Neuronal stem cell (in vitro differentiated cells): ENCODE measurements at regions not wholly inside any gene's neighbourhood (a gene's known extent, or its start where the extent isn't known, plus 50 kb on each side); places are given as distances from the start of the nearest gene placed in this dataset.

ENCODE experiments used
- DNase-seq: peaks from one replicate; pipeline ENCODE4 v3.0.0-alpha.2; 2013; ENCODE audit warnings: low spot score
- H2AFZ ChIP-seq: one replicate; pipeline ENCODE4 v1.6.1; 2013; ENCODE audit warnings: mild to moderate bottlenecking, low read length, inconsistent platforms
- H2AK5ac ChIP-seq: 2 replicates; pipeline ENCODE4 v1.6.1; 2013; ENCODE audit warnings: low read depth, mild to moderate bottlenecking, inconsistent platforms, low read length, moderate library complexity, mixed read lengths
- H2BK120ac ChIP-seq: 2 replicates; pipeline ENCODE4 v1.6.1; 2013; ENCODE audit warnings: low read depth, mild to moderate bottlenecking, inconsistent platforms, low read length, moderate library complexity, mixed read lengths
- H2BK12ac ChIP-seq: one replicate; pipeline ENCODE4 v1.6.1; 2013; ENCODE audit warnings: low read length, inconsistent platforms
- H2BK15ac ChIP-seq: 2 replicates; pipeline ENCODE4 v1.6.1; 2013; ENCODE audit warnings: mild to moderate bottlenecking, low read length, inconsistent platforms, mixed read lengths
- H2BK5ac ChIP-seq: one replicate; pipeline ENCODE4 v1.6.1; 2013; ENCODE audit warnings: inconsistent platforms, mild to moderate bottlenecking, low read length, moderate library complexity
- H3K14ac ChIP-seq: one replicate; pipeline ENCODE4 v1.6.1; 2013; ENCODE audit warnings: low read length, inconsistent platforms
- H3K18ac ChIP-seq: 2 replicates; pipeline ENCODE4 v1.6.1; 2013; ENCODE audit warnings: low read length, inconsistent platforms
- H3K23ac ChIP-seq: 2 replicates; pipeline ENCODE4 v1.6.1; 2013; ENCODE audit warnings: low read depth, mild to moderate bottlenecking, mixed read lengths, low read length, inconsistent platforms; ENCODE audit not compliant: poor library complexity
- H3K27ac ChIP-seq: replicated peaks from 3 replicates; pipeline ENCODE4 v1.5.1; 2013; ENCODE audit warnings: low read length, inconsistent platforms
- H3K27me3 ChIP-seq, 3 experiments: 2 replicates each; pipeline ENCODE4 v1.6.1; 2013; ENCODE audit warnings: low read length in 3 of 3, mild to moderate bottlenecking in 2 of 3, inconsistent platforms in 1 of 3, low read depth in 1 of 3, mixed read lengths in 1 of 3, moderate library complexity in 1 of 3; ENCODE audit not compliant: control insufficient read depth in 3 of 3, insufficient read depth in 3 of 3
- H3K36me3 ChIP-seq, 2 donors: replicated peaks in 1 of 2; 2 replicates each; pipeline ENCODE4 v1.6.1; 2013; ENCODE audit warnings: low read length in 2 of 2; ENCODE audit not compliant: control insufficient read depth in 2 of 2, insufficient read depth in 2 of 2
- H3K4ac ChIP-seq: 2 replicates; pipeline ENCODE4 v1.6.1; 2013; ENCODE audit warnings: inconsistent platforms, mild to moderate bottlenecking, low read length, moderate library complexity
- H3K4me1 ChIP-seq, 2 donors: 1 replicate in 1 of 2; 2 replicates in 1 of 2; pipeline ENCODE4 v1.6.1; 2013; ENCODE audit warnings: low read length in 2 of 2, low read depth in 1 of 2; ENCODE audit not compliant: control insufficient read depth in 2 of 2, insufficient read depth in 1 of 2
- H3K4me2 ChIP-seq: one replicate; pipeline ENCODE4 v1.6.1; 2013; ENCODE audit warnings: mild to moderate bottlenecking, low read length, inconsistent platforms; ENCODE audit not compliant: insufficient read depth, poor library complexity, severe bottlenecking
- H3K4me3 ChIP-seq, 2 donors: 2 replicates each; pipeline ENCODE4 v1.5.1; 2013; ENCODE audit warnings: low read length in 2 of 2, mild to moderate bottlenecking in 2 of 2, inconsistent platforms in 1 of 2, moderate library complexity in 1 of 2
- H3K79me1 ChIP-seq: one replicate; pipeline ENCODE4 v1.6.1; 2013; ENCODE audit warnings: low read depth, mild to moderate bottlenecking, inconsistent platforms, low read length, moderate library complexity
- H3K9ac ChIP-seq: one replicate; pipeline ENCODE4 v1.6.1; 2013; ENCODE audit warnings: mild to moderate bottlenecking, low read depth, low read length, inconsistent platforms; ENCODE audit not compliant: poor library complexity
- H3K9me3 ChIP-seq, 2 donors: replicated peaks in 1 of 2; 2 replicates each; pipeline versions ENCODE3 to v1.6.1; 2013; ENCODE audit warnings: low read length in 2 of 2, mild to moderate bottlenecking in 2 of 2, inconsistent platforms in 1 of 2, low read depth in 1 of 2, mixed read lengths in 1 of 2, moderate library complexity in 1 of 2; ENCODE audit not compliant: control insufficient read depth in 2 of 2, insufficient read depth in 1 of 2
- H4K8ac ChIP-seq: one replicate; pipeline ENCODE4 v1.6.1; 2013; ENCODE audit warnings: low read depth, mild to moderate bottlenecking, inconsistent platforms, low read length, moderate library complexity
- H4K91ac ChIP-seq: one replicate; pipeline ENCODE4 v1.6.1; 2013; ENCODE audit warnings: low read length, low read depth, mild to moderate bottlenecking, inconsistent platforms; ENCODE audit not compliant: poor library complexity
- WGBS, 2 donors: extraction: QIAGEN DNeasy Blood & Tissue Kit; methylation state at CpG; one replicate each; pipeline ENCODE4 v1.1.7; 2013; ENCODE audit warnings: missing lambda C conversion rate in 2 of 2, mixed read lengths in 1 of 2; ENCODE audit not compliant: insufficient read length in 2 of 2, insufficient replicate concordance in 1 of 2; ENCODE audit errors: extremely low coverage in 2 of 2; 5-methylcytosine and 5-hydroxymethylcytosine counted together

DNA sequence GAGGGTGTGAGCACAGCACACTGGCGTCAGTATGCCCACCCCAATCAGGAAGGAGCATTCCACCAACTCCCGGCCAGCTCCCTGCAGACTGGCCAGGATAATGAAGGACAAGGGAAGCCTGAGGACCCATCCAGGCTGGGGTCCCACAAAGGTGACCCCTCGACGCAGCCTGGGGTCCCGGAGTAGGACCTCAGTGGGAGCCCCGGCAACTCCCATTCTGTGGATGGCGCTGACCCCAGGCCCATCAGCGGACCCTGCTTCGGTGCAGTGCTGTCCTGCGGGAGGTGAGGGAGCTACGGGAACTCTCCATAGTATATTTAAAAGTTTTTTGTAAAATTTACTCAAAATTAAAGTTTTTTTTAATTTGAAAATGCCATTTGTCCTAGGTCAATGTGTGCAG lies 137.7 kb upstream of the NKX1-1 start:
- Histone ChIP-seq H2AK5ac (peak overlapping the region; percentile 98), H3K4ac (peak overlapping the region; percentile 84), H3K36me3 (peaks cover 0 to 1% of the 10 kb centered on the region in 2 donors), H2BK15ac (peak overlapping the region; percentile 96), H3K27me3 (peaks cover 0 to 60% (median 3%) of the 10 kb centered on the region in 3 experiments), H2BK12ac (peak overlapping the region; percentile 99), H3K14ac (peak overlapping the region; percentile 82), H3K79me1 (no peaks in the 10 kb centered on the region), H4K91ac (no peak overlapping the region), H2BK120ac (no peak overlapping the region), H3K23ac (peak overlapping the region; percentile 80), H3K18ac (peak overlapping the region; percentile 92), H3K4me3 (no peak overlapping the region), H2BK5ac (peak overlapping the region; percentile 53), H3K4me1 (peaks cover 0 to 10% of the 10 kb centered on the region in 2 donors), H3K9ac (no peak overlapping the region), H3K4me2 (no peak overlapping the region), H4K8ac (no peak overlapping the region), H2AFZ (no peak overlapping the region), H3K9me3 (no peaks in the 10 kb centered on the region), H3K27ac (no peak overlapping the region)
- no CpG with 5 or more reads among the region's 11 CpGs for WGBS, 2 donors
- no peak for DNase-seq

DNA sequence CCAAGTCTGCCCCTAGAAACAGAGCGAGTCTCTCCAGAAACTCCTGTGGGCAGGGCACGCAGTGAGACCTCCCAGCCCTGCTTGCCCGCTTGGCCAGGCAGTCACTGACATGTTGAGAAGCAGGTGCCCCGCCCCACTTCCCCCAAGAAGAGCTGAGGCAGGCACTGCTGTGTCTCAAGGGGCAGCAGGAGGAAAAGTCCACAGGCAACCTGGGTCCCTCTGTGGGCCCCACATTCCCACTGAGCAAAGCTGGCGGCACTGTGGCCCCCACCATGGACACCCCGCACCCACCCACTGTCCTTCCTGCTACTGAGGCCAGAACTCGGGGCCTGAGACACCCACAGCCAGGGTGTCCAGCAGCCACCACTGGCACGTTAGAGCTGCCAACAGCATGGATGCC lies 137.3 kb upstream of the NKX1-1 start:
- no peak overlapping the region for H3K4me3 ChIP-seq
- no peak overlapping the region for H4K91ac ChIP-seq
- peaks cover 0 to 10% of the 10 kb centered on the region in 2 donors for H3K4me1 ChIP-seq
- H3K14ac ChIP-seq: peak overlapping the region; percentile 82
- WGBS, 2 donors: no CpG with 5 or more reads among the region's 8 CpGs
- no peak overlapping the region for H4K8ac ChIP-seq
- peak overlapping the region; percentile 84 for H3K4ac ChIP-seq
- peak overlapping the region; percentile 98 for H2AK5ac ChIP-seq
- H3K36me3 ChIP-seq: peaks cover 0 to 1% of the 10 kb centered on the region in 2 donors
- H2AFZ ChIP-seq: no peak overlapping the region
- H3K27ac ChIP-seq: no peak overlapping the region
- peaks cover 0 to 60% (median 1%) of the 10 kb centered on the region in 3 experiments for H3K27me3 ChIP-seq
- H3K79me1 ChIP-seq: no peaks in the 10 kb centered on the region
- H3K23ac ChIP-seq: peak overlapping the region; percentile 80
- H3K9me3 ChIP-seq: no peaks in the 10 kb centered on the region
- H3K9ac ChIP-seq: no peak overlapping the region
- peak overlapping the region; percentile 96 for H2BK15ac ChIP-seq
- no peak for DNase-seq
- peak overlapping the region; percentile 92 for H3K18ac ChIP-seq
- no peak overlapping the region for H3K4me2 ChIP-seq
- H2BK5ac ChIP-seq: peak overlapping the region; percentile 53
- H2BK12ac ChIP-seq: peak overlapping the region; percentile 99
- H2BK120ac ChIP-seq: no peak overlapping the region

GRCh38 chr4:1542516-1543320 lies 136.5 kb upstream of the NKX1-1 start:
- no peak overlapping the region for H4K91ac ChIP-seq
- no peak overlapping the region for H3K23ac ChIP-seq
- DNase-seq: no peak
- no peak overlapping the region for H3K4me2 ChIP-seq
- H3K9me3 ChIP-seq: no peaks in the 10 kb centered on the region
- H3K4me3 ChIP-seq: no peak overlapping the region
- peaks cover 0 to 1% of the 10 kb centered on the region in 2 donors for H3K36me3 ChIP-seq
- peak overlapping the region; percentile 3 for H4K8ac ChIP-seq
- peak overlapping the region; percentile 53 for H2BK5ac ChIP-seq
- H3K27ac ChIP-seq: no peak overlapping the region
- peak overlapping the region; percentile 31 for H3K18ac ChIP-seq
- H2BK12ac ChIP-seq: peak overlapping the region; percentile 16
- peak overlapping the region; percentile 98 for H2AK5ac ChIP-seq
- H2BK120ac ChIP-seq: no peak overlapping the region
- peak overlapping the region; percentile 15 for H2BK15ac ChIP-seq
- H3K14ac ChIP-seq: peak overlapping the region; percentile 63
- H3K27me3 ChIP-seq: peaks cover 0 to 51% (median 0%) of the 10 kb centered on the region in 3 experiments
- H2AFZ ChIP-seq: no peak overlapping the region
- no peaks in the 10 kb centered on the region for H3K79me1 ChIP-seq
- WGBS, 2 donors: no CpG with 5 or more reads among the region's 27 CpGs
- H3K4ac ChIP-seq: no peak overlapping the region
- H3K4me1 ChIP-seq: peaks cover 0 to 10% of the 10 kb centered on the region in 2 donors
- no peak overlapping the region for H3K9ac ChIP-seq

- Histone ChIP-seq H3K4me1 (peaks cover 0 to 10% of the 10 kb centered on the region in 2 donors), H2AK5ac (peak overlapping the region; percentile 86), H3K4me3 (no peak overlapping the region), H3K18ac (peak overlapping the region; percentile 80), H3K9ac (no peak overlapping the region), H3K9me3 (no peaks in the 10 kb centered on the region), H2BK15ac (peak overlapping the region; percentile 47), H2BK12ac (no peak overlapping the region), H4K8ac (no peak overlapping the region), H3K27ac (no peak overlapping the region), H2AFZ (no peak overlapping the region), H3K23ac (no peak overlapping the region), H3K79me1 (no peaks in the 10 kb centered on the region), H3K4ac (no peak overlapping the region), H2BK5ac (no peak overlapping the region), H3K14ac (no peak overlapping the region), H3K4me2 (no peak overlapping the region), H3K36me3 (peaks cover 0 to 1% of the 10 kb centered on the region in 2 donors), H2BK120ac (no peak overlapping the region), H3K27me3 (peaks cover 0 to 48% (median 0%) of the 10 kb centered on the region in 3 experiments), H4K91ac (no peak overlapping the region)
- WGBS, 2 donors: no CpG with 5 or more reads among the region's 10 CpGs
- DNase-seq: no peak
Measured at GRCh38 chr4:1542226-1542490, 135.9 kb upstream of the NKX1-1 start.
